ENCODE measurements at regions not wholly inside any gene's neighbourhood (a gene's known extent, or its start where the extent isn't known, plus 50 kb on each side); places are given as distances from the start of the nearest gene placed in this dataset.

DNA sequence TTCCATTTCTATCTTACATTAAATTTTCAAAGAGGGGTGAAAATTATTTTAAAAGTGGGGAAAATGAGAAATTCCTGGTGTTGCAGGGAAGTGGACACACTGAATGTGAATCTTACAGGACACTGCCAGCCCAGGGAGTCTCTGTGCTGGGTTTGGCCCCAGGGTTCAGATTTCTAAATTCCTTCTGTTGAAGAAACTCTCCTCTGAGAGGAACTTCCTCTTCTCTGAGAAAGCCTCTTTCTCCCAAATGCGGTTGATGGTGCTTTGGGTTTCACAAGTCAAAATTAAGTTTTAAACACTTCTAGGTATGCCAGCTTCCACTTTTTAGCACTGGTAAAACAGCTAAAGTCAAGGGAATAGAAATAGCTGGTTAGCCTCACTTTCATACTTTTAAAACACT is 317.9 kb upstream of the ITGA1 start:
- H3K79me2 ChIP-seq (ENCODE audit: insufficient read depth, low read length): no peaks in the 10 kb centered on the region
- no peak overlapping the region for H3K4me2 ChIP-seq (ENCODE audit: low read depth, low read length, poor library complexity, severe bottlenecking)
- H3K9ac ChIP-seq (ENCODE audit: low read depth, low read length, poor library complexity, severe bottlenecking): no peak overlapping the region
- H3K9me2 ChIP-seq (replicated peaks; ENCODE audit: low read depth, low read length): no peaks in the 10 kb centered on the region
- TF ChIP-seq, protein P1, sequence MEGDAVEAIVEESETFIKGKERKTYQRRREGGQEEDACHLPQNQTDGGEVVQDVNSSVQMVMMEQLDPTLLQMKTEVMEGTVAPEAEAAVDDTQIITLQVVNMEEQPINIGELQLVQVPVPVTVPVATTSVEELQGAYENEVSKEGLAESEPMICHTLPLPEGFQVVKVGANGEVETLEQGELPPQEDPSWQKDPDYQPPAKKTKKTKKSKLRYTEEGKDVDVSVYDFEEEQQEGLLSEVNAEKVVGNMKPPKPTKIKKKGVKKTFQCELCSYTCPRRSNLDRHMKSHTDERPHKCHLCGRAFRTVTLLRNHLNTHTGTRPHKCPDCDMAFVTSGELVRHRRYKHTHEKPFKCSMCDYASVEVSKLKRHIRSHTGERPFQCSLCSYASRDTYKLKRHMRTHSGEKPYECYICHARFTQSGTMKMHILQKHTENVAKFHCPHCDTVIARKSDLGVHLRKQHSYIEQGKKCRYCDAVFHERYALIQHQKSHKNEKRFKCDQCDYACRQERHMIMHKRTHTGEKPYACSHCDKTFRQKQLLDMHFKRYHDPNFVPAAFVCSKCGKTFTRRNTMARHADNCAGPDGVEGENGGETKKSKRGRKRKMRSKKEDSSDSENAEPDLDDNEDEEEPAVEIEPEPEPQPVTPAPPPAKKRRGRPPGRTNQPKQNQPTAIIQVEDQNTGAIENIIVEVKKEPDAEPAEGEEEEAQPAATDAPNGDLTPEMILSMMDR (conservative IDR thresholded peaks at IDR 0.05; ENCODE audit: low read length): no peak
- TF ChIP-seq EZH2phosphoT487 (IDR thresholded peaks at IDR 0.05; ENCODE audit: borderline replicate concordance): no peak
- H3K4me1 ChIP-seq (ENCODE audit: insufficient read depth, low read length, poor library complexity, severe bottlenecking): no peaks in the 10 kb centered on the region
- H3K4me3 ChIP-seq (ENCODE audit: low read length, poor library complexity, severe bottlenecking): no peak overlapping the region
- peak overlapping the region; percentile 57 for H2AFZ ChIP-seq (ENCODE audit: low read length)
- H3F3A ChIP-seq (ENCODE audit: low read depth): no peaks in the 10 kb centered on the region
- no peaks in the 10 kb centered on the region for H3K36me3 ChIP-seq (ENCODE audit: insufficient read depth, low read length)
- no peaks in the 10 kb centered on the region for H3K9me3 ChIP-seq (ENCODE audit: insufficient read depth, low read depth, low read length)
- no peaks in the 10 kb centered on the region for H3K27me3 ChIP-seq (ENCODE audit: insufficient read depth, low read length, poor library complexity, severe bottlenecking)
- no peaks in the 10 kb centered on the region for H4K20me1 ChIP-seq (ENCODE audit: insufficient read depth, low read length, poor library complexity, severe bottlenecking)

DNA sequence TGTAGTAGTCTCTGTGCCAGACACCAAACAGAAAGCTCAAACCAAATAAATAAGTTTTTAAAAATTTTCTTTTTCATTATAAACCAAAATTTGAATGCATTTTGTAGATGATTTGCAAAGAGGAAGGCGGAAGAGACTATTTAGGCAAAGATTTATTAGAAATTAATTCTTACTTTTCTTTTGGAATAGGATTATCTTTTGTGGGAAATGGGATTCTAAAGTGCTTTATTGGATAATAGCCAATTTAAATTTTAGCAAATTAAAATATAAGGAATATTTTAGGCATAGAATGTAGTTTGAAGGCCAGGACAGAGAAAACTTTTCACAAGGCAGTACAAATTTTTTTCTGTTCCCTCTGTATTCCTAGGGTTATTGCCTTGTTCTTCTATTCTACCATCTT is 311.4 kb upstream of the ITGA1 start:
- H3K9me3 ChIP-seq (ENCODE audit: insufficient read depth, low read depth, low read length): no peaks in the 10 kb centered on the region; the same call in 1 of the 2 replicates
- no peaks in the 10 kb centered on the region for H3K4me1 ChIP-seq (ENCODE audit: insufficient read depth, low read length, poor library complexity, severe bottlenecking)
- no peaks in the 10 kb centered on the region for H3K27me3 ChIP-seq (ENCODE audit: insufficient read depth, low read length, poor library complexity, severe bottlenecking)
- H4K20me1 ChIP-seq (ENCODE audit: insufficient read depth, low read length, poor library complexity, severe bottlenecking): no peaks in the 10 kb centered on the region
- H3K36me3 ChIP-seq (ENCODE audit: insufficient read depth, low read length): no peaks in the 10 kb centered on the region
- H3K4me2 ChIP-seq (ENCODE audit: low read depth, low read length, poor library complexity, severe bottlenecking): no peak overlapping the region
- no peaks in the 10 kb centered on the region for H3K9me2 ChIP-seq (replicated peaks; ENCODE audit: low read depth, low read length)
- TF ChIP-seq, protein P1 (conservative IDR thresholded peaks at IDR 0.05; ENCODE audit: low read length): no peak
- TF ChIP-seq EZH2phosphoT487 (IDR thresholded peaks at IDR 0.05; ENCODE audit: borderline replicate concordance): no peak
- no peak overlapping the region for H3K9ac ChIP-seq (ENCODE audit: low read depth, low read length, poor library complexity, severe bottlenecking)
- no peak overlapping the region for H2AFZ ChIP-seq (ENCODE audit: low read length)
- H3K4me3 ChIP-seq (ENCODE audit: low read length, poor library complexity, severe bottlenecking): no peak overlapping the region
- no peaks in the 10 kb centered on the region for H3F3A ChIP-seq (ENCODE audit: low read depth)
- H3K79me2 ChIP-seq (ENCODE audit: insufficient read depth, low read length): no peaks in the 10 kb centered on the region

DNA sequence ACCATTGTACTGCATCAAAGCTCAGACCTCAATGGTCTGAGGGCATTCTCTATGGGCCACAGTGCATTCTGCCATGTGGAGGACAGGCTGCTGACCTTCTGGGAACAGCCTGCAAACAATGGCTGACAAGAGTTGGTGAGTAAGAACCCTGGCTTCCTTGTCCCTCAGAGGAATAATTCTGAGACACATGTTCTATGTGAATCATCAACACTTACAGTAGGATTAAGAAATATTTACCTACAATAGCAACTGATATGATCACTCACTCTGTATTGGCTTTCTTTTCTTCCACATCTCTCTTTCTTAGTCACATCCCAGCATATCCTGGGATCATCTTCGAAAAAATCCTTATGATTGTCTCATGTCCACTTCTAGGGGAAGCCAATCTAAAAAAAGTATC is 306.5 kb upstream of the ITGA1 start:
- Histone ChIP-seq H2AFZ (ENCODE audit: low read length) (no peak overlapping the region), H3K9me3 (ENCODE audit: insufficient read depth, low read depth, low read length) (no peaks in the 10 kb centered on the region; the same call in 1 of the 2 replicates), H3K27me3 (ENCODE audit: insufficient read depth, low read length, poor library complexity, severe bottlenecking) (no peaks in the 10 kb centered on the region), H3K9ac (ENCODE audit: low read depth, low read length, poor library complexity, severe bottlenecking) (no peak overlapping the region), H3K9me2 (replicated peaks; ENCODE audit: low read depth, low read length) (no peaks in the 10 kb centered on the region), H3K36me3 (ENCODE audit: insufficient read depth, low read length) (no peaks in the 10 kb centered on the region), H3K4me2 (ENCODE audit: low read depth, low read length, poor library complexity, severe bottlenecking) (no peak overlapping the region), H3F3A (ENCODE audit: low read depth) (no peaks in the 10 kb centered on the region), H3K4me3 (ENCODE audit: low read length, poor library complexity, severe bottlenecking) (no peak overlapping the region), H3K79me2 (ENCODE audit: insufficient read depth, low read length) (no peaks in the 10 kb centered on the region), H4K20me1 (ENCODE audit: insufficient read depth, low read length, poor library complexity, severe bottlenecking) (no peaks in the 10 kb centered on the region), H3K4me1 (ENCODE audit: insufficient read depth, low read length, poor library complexity, severe bottlenecking) (no peaks in the 10 kb centered on the region)
- TF ChIP-seq EZH2phosphoT487 (IDR thresholded peaks at IDR 0.05; ENCODE audit: borderline replicate concordance): no peak
- TF ChIP-seq, protein P1 (conservative IDR thresholded peaks at IDR 0.05; ENCODE audit: low read length): no peak

Measured in Loucy (cell line).